CD14-positive monocyte (primary cell): ENCODE measurements at regions not wholly inside any gene's neighbourhood (a gene's known extent, or its start where the extent isn't known, plus 50 kb on each side); places are given as distances from the start of the nearest gene placed in this dataset.

ENCODE experiments used
- DNase-seq, 3 donors: peaks; one replicate each; pipeline ENCODE4 v3.0.0-alpha.2; 2011 to 2022
- H2AFZ ChIP-seq: 2 replicates; pipeline ENCODE4 v1.6.0; 2012; ENCODE audit warnings: mild to moderate bottlenecking, low read depth, low read length, inconsistent platforms; ENCODE audit not compliant: insufficient read depth, poor library complexity, severe bottlenecking
- H3K27ac ChIP-seq, 2 donors: 1 replicate in 1 of 2; 2 replicates in 1 of 2; pipeline ENCODE4 v1.5.1; 2012 to 2013; ENCODE audit warnings: low read length in 2 of 2, control low read depth in 1 of 2, inconsistent platforms in 1 of 2, low read depth in 1 of 2, mild to moderate bottlenecking in 1 of 2
- H3K27me3 ChIP-seq, 2 donors: one replicate each; pipeline versions ENCODE4 v1.6.0 to v1.6.1; 2011 to 2013; ENCODE audit warnings: low read length in 2 of 2; ENCODE audit not compliant: control insufficient read depth in 2 of 2, insufficient read depth in 2 of 2
- H3K36me3 ChIP-seq, 2 donors: replicated peaks in 1 of 2; 1 replicate in 1 of 2; 2 replicates in 1 of 2; pipeline versions ENCODE4 v1.5.1 to v1.6.1; 2012 to 2013; ENCODE audit warnings: low read length in 2 of 2, control low read depth in 1 of 2, inconsistent platforms in 1 of 2, mild to moderate bottlenecking in 1 of 2; ENCODE audit not compliant: insufficient read depth in 2 of 2, control insufficient read depth in 1 of 2
- H3K4me1 ChIP-seq, 2 donors: 1 replicate in 1 of 2; 2 replicates in 1 of 2; pipeline versions ENCODE4 v1.5.1 to v1.6.1; 2012 to 2013; ENCODE audit warnings: low read length in 2 of 2, control low read depth in 1 of 2, inconsistent platforms in 1 of 2, mild to moderate bottlenecking in 1 of 2, moderate library complexity in 1 of 2; ENCODE audit not compliant: insufficient read depth in 2 of 2, control insufficient read depth in 1 of 2
- H3K4me2 ChIP-seq: replicated peaks from 2 replicates; pipeline ENCODE3; 2012; ENCODE audit warnings: low read length, moderate library complexity, mild to moderate bottlenecking; ENCODE audit not compliant: poor library complexity, severe bottlenecking; ENCODE audit errors: extremely low read depth
- H3K4me3 ChIP-seq, 3 experiments: fragments of 200-600 bp in 1 of 3; sonication (generic) in 1 of 3; replicated peaks in 1 of 3; 1 replicate in 2 of 3; 2 replicates in 1 of 3; pipeline ENCODE4 v1.5.1; 2011 to 2013; ENCODE audit warnings: low read length in 3 of 3, mild to moderate bottlenecking in 3 of 3, control low read depth in 2 of 3, low read depth in 2 of 3, inconsistent platforms in 1 of 3, moderate library complexity in 1 of 3
- H3K79me2 ChIP-seq: 2 replicates; pipeline ENCODE4 v1.6.0; 2012; ENCODE audit warnings: mild to moderate bottlenecking, control low read depth, inconsistent platforms, low read length, moderate library complexity; ENCODE audit not compliant: insufficient read depth
- H3K9ac ChIP-seq: 2 replicates; pipeline ENCODE4 v1.6.0; 2017; ENCODE audit warnings: low read length, mild to moderate bottlenecking; ENCODE audit not compliant: insufficient read depth, poor library complexity, severe bottlenecking
- H3K9me3 ChIP-seq, 2 donors: replicated peaks in 1 of 2; 1 replicate in 1 of 2; 2 replicates in 1 of 2; pipeline versions ENCODE4 v1.5.1 to v1.6.1; 2012 to 2013; ENCODE audit warnings: low read length in 2 of 2, control low read depth in 1 of 2; ENCODE audit not compliant: control insufficient read depth in 1 of 2, insufficient read depth in 1 of 2
- H4K20me1 ChIP-seq: 2 replicates; pipeline ENCODE4 v1.6.0; 2012; ENCODE audit warnings: mild to moderate bottlenecking, low read length, control low read depth, moderate library complexity; ENCODE audit not compliant: insufficient read depth
- H3K27ac Mint-ChIP-seq, 7 donors: one replicate each; pipeline ENCODE4 v1.8.0; 2020; ENCODE audit warnings: mild to moderate bottlenecking in 7 of 7, mixed read lengths in 7 of 7, moderate library complexity in 6 of 7, inconsistent platforms in 2 of 7
- H3K27me3 Mint-ChIP-seq, 3 donors: one replicate each; pipeline ENCODE4 v1.8.0; 2021 to 2022; ENCODE audit warnings: low read depth in 3 of 3, mild to moderate bottlenecking in 3 of 3, mixed read lengths in 3 of 3, moderate library complexity in 3 of 3, inconsistent platforms in 1 of 3
- H3K36me3 Mint-ChIP-seq, 2 donors: one replicate each; pipeline ENCODE4 v1.8.0; 2020; ENCODE audit warnings: mixed read lengths in 2 of 2, inconsistent platforms in 1 of 2, mild to moderate bottlenecking in 1 of 2
- H3K4me1 Mint-ChIP-seq: one replicate; pipeline ENCODE4 v1.8.0; 2020; ENCODE audit warnings: mild to moderate bottlenecking, mixed read lengths
- H3K4me3 Mint-ChIP-seq, 2 donors: one replicate each; pipeline ENCODE4 v1.8.0; 2020; ENCODE audit warnings: mild to moderate bottlenecking in 2 of 2, mixed read lengths in 2 of 2, moderate library complexity in 1 of 2
- H3K9me3 Mint-ChIP-seq, 7 donors: one replicate each; pipeline ENCODE4 v1.8.0; 2020 to 2022; ENCODE audit warnings: mixed read lengths in 7 of 7, mild to moderate bottlenecking in 6 of 7, moderate library complexity in 6 of 7, inconsistent platforms in 2 of 7
- CTCF ChIP-seq: fragments of 200-600 bp; IDR thresholded peaks from one replicate; pipeline ENCODE4 v1.8.0; 2022; ENCODE audit warnings: antibody characterized with exemption, mild to moderate bottlenecking
- WGBS: methylation state at CpG from one replicate; pipeline ENCODE4 v1.1.5; 2013; ENCODE audit warnings: missing lambda C conversion rate; ENCODE audit not compliant: insufficient coverage; 5-methylcytosine and 5-hydroxymethylcytosine counted together
- intact Hi-C, 2 donors: fragments of 100-400 bp; cut with micrococcal nuclease; formaldehyde crosslinking; loops; one replicate each; pipeline versions ENCODE4 v1.15.0 to v1.15.1; 2023

DNA sequence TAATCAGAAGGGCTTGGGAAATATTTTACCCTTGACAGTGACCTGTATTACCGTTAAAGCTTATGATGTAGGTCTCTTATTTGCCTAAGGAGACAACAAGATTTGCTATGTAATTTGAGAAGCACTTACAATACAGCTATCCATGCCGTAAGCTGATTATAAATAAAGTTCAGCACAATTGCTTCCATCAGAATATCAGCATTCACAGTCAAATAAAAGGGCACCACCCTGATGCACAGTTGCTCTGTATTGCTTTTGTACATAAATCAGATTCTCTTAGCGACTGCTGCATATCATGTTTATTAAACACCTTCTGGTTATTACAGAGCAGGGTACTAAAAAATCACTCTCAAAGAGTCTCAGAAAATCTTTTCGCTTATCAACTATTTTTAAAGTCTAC is 67.3 kb upstream of the VRK1 start:
- H3K27ac ChIP-seq: no peak overlapping the region
- H3K79me2 ChIP-seq: no peaks in the 10 kb centered on the region
- peaks cover 0 to 3% of the 10 kb centered on the region in 2 donors for H3K4me1 ChIP-seq
- no peaks in the 10 kb centered on the region for H4K20me1 ChIP-seq
- H3K4me2 ChIP-seq: no peak overlapping the region
- no peaks in the 10 kb centered on the region for H3K9me3 ChIP-seq
- no CpG with 5 or more reads among the region's 4 CpGs for WGBS
- H3K36me3 ChIP-seq: no peaks in the 10 kb centered on the region
- peaks cover 2% of the 10 kb centered on the region in 2 donors for H3K27me3 ChIP-seq
- TF ChIP-seq CTCF: no peak
- Mint-ChIP-seq H3K36me3 (no peaks in the 10 kb centered on the region), H3K27me3 (peaks cover 3 to 12% (median 10%) of the 10 kb centered on the region in 3 donors), H3K27ac (no peak overlapping the region), H3K4me3 (no peak overlapping the region), H3K4me1 (no peaks in the 10 kb centered on the region), H3K9me3 (peaks cover 0 to 3% (median 0%) of the 10 kb centered on the region in 7 donors)
- intact Hi-C loops: loop anchor here in 1 of 2 donors (10.0 kb wide), 1 partner anchor 155 kb away; no protein-coding TSS in a partner anchor
- no peak overlapping the region for H3K9ac ChIP-seq
- no peak overlapping the region for H3K4me3 ChIP-seq
- DNase-seq: no peak
- H2AFZ ChIP-seq: no peak overlapping the region

GRCh38 chr14:96730386-96730785 is 66.8 kb upstream of the VRK1 start:
- intact Hi-C loops: loop anchor here in 1 of 2 donors (10.0 kb wide), 1 partner anchor 156 kb away; no protein-coding TSS in a partner anchor
- no peaks in the 10 kb centered on the region for H3K79me2 ChIP-seq

More at GRCh38 chr14:96730386-96730785, 66.8 kb upstream of the VRK1 start:
- Histone ChIP-seq H2AFZ (no peak overlapping the region), H3K27me3 (peaks cover 2% of the 10 kb centered on the region in 2 donors), H3K4me2 (no peak overlapping the region), H3K27ac (no peak overlapping the region), H3K9ac (no peak overlapping the region), H4K20me1 (no peaks in the 10 kb centered on the region), H3K4me1 (peaks cover 0 to 3% of the 10 kb centered on the region in 2 donors), H3K36me3 (no peaks in the 10 kb centered on the region), H3K9me3 (no peaks in the 10 kb centered on the region), H3K4me3 (no peak overlapping the region)
- H3K9me3 Mint-ChIP-seq: peaks cover 0 to 3% (median 0%) of the 10 kb centered on the region in 7 donors
- WGBS: 91% methylated on average over 5 of the region's 7 CpGs
- peaks cover 4 to 17% (median 12%) of the 10 kb centered on the region in 3 donors for H3K27me3 Mint-ChIP-seq
- no peak for DNase-seq
- no peak for TF ChIP-seq CTCF
- no peak overlapping the region for H3K4me3 Mint-ChIP-seq
- no peak overlapping the region for H3K27ac Mint-ChIP-seq
- no peaks in the 10 kb centered on the region for H3K36me3 Mint-ChIP-seq
- H3K4me1 Mint-ChIP-seq: no peaks in the 10 kb centered on the region
